OCI-LY3 (cell line): ENCODE measurements at regions not wholly inside any gene's neighbourhood (a gene's known extent, or its start where the extent isn't known, plus 50 kb on each side); places are given as distances from the start of the nearest gene placed in this dataset.

Experiments used
- CTCF ChIP-seq: fragments of 200-600, 300-600 bp; sonication (generic); IDR thresholded peaks from 2 replicates; pipeline ENCODE4 v1.5.1; 2014; ENCODE audit warnings: antibody characterized with exemption, low read length, low read depth
- EZH2phosphoT487 ChIP-seq: fragments of 200-600 bp; shearing (Covaris generic); IDR thresholded peaks from 2 replicates; pipeline ENCODE4 v1.6.1; 2018; ENCODE audit warnings: antibody characterized with exemption, mixed run types, low read depth

- TF ChIP-seq CTCF (no peak), EZH2phosphoT487 (no peak)
Measured at GRCh38 chr4:11073621-11074051, 355.1 kb downstream of the HS3ST1 start.
